ENCODE measurements at regions not wholly inside any gene's neighbourhood (a gene's known extent, or its start where the extent isn't known, plus 50 kb on each side); places are given as distances from the start of the nearest gene placed in this dataset.

DNA sequence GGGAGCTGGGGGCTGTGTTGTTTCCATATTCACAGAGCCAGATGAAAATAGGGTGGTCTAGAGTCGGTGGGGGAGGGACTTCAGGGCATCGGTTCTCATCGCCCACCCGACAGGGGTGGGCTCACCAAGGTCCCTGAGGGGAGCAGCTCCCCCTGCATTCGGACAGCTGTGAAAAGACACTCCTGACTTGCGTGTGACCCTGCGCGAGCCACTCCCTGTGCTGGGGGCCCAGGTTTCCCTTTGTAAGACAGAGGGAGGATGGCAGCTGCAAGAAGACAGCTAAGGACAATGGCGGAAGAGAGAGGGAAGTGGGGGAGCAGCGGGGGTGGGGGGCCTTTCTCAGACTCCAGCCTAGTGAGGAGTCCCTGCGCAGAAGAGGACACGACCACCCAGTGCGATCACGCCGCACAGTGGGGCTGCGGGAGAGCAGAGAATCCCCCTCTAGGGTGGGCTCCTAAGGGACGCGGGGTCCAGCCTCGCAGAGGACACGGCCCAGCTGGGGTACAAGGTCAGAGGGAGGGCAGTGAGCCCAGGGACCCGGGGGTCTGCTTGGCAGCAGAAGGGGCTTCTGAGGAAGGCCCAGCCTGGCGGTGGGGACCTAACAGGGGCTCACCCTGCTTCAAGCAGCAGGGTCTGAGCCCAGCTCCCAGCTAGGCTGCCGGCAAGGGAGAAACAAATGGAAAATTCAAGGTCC, 326.9 kb upstream of the DIO3 start:
- no peak for DNase-seq

DNA sequence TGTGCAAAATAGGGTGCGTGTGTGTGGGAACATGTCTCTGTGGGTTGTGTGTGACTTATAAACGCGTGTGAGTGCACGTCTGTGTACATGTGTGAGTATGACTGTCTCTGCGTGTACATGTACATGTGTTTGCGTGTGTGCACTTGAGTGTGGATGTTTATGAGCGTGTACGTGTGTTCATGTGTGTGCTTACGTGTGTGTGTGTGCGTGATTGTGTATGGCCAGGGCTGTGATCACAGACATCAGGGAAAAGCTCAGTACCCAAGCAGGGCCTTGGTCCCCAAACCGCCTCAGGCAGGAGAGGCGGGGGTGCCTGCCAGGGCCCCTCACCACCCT, 326.3 kb upstream of the DIO3 start:
- DNase-seq, result no peak

DNA sequence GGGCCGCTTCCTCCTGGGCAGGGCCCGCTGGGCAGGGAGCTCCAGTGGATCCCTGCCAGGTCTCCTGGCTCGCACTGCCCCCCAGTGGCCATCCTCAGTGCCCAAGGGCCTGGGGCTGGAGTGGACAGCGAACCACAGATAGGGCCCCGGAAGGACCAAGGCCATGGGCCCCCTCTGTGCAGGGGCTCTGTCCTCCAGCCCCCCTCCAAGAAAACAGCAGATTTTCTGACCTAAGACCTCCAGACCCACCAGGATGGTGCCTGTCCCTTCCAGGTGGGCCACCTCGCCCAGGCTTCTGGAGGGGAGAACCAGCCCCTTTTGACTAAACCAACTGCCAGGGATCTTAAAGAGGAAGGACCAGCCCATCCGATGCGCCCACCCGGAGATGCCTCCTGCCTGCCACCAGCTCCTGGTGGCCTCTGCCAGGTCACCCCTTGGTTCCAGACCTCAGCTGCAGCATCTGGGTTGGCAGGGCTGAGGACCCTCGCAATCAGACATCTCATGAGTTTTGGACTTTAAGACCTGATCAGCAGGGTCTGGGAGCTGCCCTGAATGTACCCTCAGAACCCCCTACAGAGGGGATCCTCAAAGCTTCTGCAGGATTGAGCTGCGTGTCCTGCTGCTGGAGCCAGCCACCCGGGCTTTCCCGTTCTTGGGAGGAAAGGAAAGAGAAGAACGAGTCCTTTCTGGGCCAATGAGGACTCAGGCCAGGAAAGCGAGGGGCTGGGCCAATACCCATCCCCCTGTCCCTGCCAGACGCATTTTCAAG, 325.8 kb upstream of the DIO3 start:
- no peak for DNase-seq

DNA sequence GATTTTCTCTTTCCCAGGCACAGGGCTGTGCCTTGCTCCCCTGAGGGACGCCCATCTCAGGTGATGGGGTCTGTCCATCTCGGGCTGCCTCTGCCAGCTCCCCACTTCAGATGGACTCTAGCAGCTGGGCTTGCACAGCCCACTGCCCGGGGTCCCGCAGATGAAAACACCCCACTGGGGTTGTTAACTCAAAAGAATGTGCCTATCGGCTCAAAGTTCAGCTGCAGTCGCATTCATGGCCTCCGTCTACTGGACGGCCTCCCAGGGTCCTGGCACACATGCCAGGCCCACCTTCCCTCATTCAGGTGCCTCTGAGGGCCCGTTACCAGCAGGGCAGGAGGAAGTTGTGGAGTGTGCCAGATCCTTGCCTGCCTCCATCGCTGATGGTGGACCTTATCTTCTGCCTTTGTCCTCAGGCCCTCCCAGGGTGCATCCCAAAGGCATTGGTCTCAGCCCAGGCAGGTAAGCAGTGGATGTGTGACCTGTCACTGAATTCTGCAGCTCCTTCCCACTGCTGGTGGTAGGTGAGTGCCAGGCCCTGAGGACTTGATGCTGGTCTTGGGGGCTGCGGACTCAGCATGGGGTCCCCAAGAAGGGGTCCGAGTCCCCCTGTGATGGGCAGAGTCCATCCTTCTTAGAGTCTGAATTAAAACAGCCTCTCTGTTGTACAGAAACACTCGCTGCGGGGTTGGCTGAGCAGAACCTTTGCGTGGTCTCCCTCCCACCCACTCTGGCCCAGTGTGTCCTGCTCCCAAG, 324.6 kb upstream of the DIO3 start:
- no peak for DNase-seq

DNA sequence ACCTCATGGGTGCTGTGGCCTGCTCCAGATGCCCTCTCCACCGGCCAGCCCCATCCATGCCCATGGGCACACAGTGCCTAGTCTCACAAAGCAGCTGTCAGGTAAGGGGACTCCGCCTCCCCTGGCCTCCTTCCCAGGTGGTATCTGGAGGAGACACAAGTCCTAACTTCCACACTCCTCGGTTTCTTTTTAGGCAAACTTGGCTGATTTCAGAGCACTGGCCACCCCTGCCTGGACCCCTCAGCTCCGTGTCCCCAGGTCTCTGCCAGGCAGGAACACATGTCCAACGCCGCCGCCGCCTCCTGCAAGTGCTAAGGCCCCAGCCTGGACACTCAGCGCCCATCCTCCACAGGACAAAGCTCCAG, 324.1 kb upstream of the DIO3 start:
- DNase-seq, result no peak

DNA sequence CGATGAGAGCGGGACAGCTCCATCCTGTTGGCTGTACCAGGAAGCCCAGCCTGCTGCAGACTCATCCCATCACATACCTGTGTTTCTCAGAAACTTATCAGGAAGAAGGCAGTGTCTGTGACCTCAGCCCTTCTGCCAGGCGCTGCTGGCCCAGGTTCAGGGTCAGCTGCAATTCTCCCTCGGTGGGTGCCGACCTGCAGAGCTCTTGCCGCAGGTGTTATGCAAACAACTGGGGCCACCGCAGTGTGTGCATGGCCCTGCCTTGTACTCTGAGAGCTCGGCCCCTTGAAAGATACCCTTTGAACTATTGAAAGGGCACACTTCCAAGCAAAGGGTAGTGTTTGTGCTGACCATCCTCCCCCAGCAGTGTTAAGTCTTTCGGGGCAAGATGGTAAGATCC, 322.2 kb upstream of the DIO3 start:
- no peak for DNase-seq

DNA sequence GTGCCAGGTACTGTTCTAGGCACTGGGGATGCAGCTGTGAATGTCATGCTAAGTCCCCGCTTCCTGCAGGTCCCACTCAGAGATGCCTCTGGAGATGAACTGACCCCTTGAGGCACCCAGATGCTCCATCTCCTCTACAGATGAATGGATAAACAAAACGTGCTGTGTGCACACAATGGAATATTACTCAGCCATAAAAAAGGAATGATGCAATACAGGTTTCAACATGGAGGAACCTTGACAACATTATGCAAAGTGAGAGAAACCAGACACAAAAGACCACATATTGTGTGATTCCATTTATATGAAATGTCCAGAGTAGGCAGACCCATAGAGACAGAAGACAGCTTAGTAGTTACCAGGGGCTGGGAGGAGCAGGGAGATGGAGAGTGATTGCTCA, 320.1 kb upstream of the DIO3 start:
- DNase-seq, result no peak

DNA sequence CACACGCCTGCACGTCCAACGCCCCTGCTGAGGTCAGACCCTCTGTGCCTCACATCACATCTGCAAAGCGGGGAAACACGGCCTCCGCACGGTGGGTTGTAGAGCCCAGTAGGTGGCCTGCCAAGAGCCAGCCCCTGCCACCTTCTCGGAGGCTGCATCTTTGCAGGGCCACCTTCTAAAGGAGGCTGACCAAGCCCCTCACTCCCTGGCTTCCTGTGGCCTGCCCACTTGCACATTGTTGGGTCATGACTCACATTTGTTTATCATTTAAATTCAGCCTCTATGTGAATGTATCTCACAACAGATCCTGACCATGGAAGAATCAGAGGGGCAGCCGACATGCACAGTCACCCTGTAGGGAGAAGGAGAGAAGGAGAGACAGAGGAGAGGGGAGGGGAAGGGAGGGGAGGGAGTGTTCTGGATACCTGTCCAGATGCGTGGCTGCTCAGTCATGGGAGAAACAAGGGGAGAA, 319.5 kb upstream of the DIO3 start:
- DNase-seq, result no peak

DNA sequence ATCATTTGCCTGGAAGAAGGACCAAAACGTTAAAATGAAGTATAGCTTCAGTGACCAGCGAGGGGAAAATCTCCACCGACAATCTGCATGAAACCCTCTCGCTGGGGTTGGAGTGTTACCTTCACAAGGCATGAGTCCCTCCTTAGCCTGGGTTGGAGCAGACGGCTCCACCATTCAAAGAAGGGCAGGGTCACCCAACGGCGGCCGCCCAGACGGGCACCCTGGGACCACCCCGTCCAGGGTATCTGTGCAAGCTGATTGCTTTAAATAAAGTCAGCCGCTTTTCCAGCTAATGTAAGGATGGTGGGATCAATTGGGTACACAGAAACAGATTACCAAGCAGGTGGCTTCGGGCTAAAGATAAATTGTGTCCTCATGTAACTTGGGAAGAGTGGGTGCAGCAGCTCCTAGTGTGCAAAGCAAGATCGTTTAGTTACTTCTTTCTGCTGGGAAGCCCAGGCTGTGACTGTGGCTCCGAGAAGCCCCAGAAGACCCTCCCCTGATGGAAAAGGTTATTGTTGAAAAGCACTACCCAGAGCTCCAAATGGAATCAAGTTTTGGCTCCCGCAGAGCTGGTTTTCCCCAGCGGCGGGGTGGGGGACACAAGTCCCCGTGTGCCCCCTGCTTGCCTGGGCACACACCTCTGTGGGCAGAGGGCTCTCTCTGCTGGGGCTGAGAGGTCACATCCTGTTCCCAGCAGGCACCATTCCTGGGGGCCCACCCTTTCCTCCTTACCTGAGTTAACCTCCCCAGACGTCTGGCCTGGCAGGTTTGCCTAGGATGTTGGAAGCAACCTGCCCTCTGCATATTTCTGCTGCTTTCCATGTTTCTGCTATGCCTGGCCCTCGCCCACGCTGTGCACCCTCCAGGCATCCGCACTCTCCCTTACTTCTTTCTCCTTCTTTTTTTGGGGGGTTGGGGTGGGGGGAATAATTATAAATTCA, 318.6 kb upstream of the DIO3 start:
- DNase-seq, result no peak

DNA sequence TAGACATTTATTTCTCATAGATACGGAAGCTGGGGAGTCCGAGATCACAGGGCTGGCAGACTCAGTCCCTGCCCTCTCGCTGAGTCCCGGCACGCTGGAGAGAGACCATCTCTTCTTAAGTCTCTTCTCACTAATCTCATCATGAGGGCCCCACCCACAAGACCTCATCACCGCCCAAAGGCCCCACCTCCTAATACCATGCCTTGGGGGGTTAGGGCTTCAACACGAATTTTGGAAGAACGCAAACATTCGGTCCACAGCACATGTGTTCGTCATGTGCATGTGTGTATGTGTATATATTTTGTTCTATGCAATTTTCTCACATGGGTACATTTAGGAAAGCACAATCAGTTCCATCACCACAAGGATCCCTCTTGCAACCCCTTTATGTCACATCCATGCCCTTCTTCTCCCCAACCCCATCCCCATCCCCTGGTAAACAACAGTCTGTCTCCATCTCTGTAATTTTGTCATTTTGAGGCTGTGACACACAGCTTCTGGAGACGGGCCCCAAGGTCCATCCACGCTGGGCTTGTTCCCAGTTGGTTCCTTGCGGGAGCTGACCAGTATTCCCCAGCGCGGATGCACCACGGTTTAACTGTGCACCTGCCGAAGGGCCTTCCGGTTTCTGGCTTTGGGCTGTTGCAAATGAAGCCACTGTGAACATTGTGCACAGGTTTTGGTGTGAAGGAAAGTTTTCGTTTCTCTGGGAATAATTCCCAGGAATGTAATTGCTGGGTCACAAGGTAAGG, 317.5 kb upstream of the DIO3 start:
- no peak for DNase-seq

DNA sequence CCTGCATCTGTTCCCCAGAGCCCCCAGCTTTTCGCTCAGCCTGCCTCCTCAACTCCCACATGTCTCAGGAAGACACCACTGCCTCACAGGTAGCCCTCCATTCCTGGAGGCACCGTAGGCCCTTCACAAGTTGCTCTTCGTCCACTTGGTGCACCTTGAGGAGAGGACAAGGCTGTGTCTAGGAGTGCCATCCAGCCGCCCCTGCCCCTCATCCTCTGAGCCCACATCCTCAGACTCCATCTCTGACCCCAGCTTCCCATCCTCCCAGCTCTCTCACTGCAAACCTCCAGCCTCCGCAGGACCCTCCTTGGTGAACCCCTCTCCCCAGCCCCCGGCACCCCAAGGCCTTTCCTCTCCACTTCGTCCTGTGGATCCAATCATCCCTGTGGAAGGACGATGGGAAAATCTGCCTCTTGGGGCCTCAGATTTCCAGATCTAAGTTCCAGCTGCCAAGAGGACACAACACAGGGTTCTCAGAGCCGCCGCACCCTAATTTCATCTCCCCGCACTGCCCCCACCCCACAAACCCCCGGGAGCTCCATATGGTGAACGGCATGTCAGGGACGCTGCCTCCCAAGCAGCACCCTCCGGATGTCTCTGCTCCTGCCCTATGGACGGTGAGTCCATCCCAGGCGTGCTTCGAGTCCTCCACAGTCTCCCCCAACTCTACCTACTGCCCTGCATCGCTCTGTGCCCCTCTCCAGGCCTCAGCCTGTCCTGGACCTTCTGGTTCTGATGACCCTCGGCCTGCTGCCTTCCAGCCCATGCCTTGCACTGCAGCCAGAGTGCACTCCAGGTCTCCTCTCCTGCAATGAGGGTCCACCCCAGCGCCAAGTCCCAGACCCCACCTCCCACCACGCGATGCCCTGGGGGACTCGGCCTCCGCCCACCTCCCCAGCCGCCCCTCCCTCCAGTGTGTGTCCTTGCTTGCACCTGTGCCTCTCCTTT, 314.1 kb upstream of the DIO3 start:
- no peak for DNase-seq

DNA sequence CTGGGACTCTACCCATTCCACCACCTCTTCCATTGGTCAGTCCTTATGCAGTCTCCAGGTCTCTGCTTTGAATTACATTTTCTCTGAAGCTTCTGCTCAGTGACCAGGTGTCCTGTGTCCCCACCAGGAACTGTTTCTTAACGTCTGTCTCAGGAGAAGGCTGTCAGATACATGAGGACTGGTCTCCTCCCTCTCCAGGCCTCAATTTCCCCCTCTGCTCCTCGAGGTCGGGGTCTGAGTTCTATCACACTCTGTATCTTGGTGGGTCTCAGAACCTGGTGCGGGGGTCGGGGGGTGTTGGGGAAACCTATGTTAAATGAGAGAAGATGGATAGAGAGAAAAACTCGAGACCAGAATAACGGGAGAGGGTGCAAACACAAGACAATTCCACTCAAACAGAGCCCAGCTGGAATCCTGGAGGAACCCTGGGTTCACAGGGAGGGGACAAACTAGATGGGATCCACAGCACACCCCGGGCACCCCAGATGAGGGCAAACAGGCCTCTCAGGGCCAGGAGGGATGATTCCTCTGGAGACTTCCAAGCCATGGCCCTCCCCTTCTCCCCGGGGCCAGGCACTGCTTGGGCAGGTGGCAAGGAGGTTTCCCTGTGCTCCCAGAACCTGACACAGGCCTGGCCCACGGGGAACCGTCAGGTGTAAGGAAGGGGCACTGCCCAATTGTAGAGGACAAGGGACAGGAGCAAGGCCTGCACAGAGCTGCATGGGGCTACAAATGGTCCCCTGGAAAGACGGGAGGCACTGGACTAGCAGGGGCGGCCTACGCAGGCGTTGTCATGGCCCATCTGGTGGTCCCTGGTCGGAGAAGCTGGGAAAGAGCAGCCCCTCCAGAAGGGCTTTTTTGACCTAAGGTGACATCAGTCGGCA, 313.2 kb upstream of the DIO3 start:
- no peak for DNase-seq

DNA sequence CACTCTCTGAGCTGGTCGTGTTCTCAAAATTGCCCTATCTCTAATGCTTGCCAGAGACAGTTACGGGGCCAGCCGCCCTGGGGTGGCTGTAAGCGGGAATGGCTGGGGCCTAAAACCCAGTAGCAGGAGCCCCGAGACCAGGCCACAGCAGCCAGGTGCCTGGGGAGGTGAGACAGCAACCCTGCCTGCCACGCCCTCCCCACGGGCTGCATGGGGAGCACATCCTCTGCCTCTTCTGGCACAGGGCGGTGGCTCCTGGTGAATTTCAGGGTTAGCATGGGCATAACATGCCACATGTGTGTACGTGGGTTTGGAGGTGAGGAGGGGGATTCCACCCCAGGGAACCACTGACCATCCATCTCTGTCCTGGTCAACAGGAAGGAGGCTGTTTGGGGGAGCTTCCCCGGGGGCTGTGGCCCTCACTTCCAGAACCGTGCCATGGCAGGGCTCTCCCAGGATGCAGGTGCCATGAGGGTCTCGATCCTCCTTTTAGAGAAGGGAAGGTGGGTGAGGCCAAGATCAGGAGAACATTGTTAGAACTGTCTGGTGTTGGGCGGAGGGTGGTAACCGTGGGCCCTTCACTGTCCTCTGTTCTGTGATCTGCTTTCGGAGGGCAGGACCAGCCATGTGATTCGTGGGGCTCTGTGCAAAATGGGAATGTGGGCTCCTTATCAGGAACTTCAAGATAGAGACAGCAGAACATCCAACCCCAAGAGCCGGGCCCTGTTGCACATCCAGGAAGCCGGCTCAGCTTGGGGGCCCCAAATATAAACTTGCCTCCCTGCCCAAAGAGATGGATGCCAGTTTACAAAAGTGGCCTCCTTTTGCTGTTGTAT, 312.2 kb upstream of the DIO3 start:
- no peak for DNase-seq

DNA sequence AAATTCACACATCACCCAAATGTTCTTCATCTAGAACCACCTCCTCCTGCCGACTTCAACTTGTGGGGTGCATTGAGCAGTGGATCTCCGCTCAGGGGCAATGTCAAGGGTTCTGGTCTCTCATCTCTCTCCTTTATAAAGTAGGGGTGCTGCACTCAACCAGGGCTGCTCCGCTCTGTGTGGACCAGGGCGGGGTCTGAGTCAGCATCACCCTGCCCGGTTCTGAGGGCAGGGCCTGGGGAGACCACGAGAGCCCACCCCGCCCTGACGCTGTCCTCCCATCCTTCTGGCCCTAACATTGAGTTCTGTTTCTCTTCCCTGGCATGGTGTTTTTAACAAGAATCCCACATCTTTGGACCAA, 311.6 kb upstream of the DIO3 start:
- DNase-seq, result no peak

DNA sequence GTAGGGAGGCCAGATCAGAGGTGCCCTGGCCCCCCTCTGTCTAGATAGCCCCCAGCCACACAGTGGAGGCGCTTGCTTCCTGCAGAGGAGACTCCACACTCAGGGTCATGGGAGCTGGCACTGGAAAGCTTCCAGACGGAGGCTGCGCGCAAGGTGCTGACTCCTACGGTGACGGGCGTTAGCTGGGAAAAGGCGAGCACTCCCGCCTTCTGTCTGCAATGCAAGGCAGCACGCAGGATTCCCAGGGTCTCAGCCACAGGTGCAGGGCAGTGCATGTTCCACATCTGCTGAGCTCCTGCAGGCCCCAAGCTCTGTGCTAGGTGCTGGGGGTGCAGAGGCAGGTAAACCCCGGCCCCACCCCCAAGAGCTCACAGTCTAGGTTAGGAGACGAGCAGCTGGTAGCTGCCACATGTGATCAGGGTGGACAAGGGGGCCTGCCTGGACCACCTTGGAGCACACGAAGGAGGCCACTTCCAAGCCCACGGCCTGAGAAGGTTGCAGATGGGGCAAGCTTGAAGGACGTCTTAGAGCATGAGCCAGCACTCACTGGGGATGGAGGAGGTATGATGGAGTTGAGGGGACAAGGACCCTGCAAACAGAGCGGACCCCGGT, 310.9 kb upstream of the DIO3 start:
- no peak for DNase-seq

DNA sequence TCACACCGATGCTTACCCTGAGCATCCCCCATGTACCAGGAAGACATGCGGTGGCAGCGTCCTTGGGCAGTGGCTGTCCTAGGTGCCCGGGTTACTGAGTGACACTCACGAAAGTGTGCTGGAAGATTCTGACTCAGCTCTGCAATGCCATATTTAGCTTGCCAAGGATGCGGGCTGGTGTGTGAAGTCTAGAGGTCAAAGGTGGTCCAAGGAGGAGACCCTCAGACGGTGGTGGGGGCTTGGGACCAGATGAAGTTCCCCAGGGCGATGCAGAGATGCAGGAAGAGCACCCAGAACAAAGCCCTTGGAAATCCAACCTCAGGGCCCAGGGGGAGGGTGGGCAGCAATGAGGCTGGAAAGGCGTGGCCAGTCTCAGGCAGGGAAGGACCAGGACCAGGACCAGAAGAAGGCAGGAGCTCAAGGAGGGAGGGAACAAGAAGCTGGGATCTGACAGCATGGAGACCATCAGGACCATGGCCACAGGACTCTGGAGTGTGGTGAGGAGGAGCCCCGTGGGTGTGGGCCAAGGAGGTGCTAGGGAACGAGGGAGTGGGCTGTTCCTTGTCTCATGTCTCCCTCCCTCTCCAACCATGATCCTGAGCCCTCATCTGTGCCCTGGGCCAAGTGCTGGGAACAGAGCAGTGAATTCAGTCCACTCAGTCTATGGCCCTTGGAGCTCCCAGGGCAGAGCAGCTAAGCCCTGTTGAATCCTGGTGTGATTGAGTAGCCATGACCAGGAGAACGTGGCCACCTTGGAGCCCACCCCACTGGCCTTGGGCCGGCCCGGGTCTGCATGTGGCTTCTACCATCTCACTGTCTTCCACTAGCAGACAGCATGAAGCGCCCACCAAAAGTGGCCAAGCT, 310.1 kb upstream of the DIO3 start:
- no peak for DNase-seq

DNA sequence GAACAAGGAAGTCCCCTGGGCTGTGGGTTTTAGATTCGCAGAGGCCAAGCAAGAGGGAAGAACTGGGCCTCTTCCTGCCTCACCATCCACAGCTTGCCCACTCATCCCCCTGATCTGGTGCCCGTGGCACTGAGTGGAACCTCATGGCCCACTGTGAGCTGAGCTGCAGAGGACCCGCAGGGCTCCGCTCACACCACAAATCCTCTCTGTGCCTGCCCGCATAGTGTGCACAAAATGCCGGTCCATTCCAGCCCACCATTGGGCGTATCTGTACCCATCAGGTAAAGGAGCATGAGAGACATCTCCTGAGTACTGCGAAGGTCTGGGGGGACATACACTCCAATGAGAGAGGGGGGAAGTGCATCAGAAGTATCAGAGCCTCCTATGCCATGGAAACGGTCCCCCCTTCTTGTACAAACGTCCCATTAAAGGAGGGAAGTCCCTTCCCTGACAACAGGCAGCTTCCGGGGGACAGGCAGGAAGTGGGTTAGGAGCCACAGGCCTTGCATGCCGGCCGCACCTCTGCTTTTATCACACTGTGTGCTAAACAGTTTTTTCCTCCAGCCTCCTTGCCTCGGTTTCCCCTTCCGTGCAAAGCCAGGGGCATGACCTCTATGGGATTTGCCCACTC, 309.4 kb upstream of the DIO3 start:
- DNase-seq, result no peak
